HG02885 (cell line): ENCODE measurements at regions not wholly inside any gene's neighbourhood (a gene's known extent, or its start where the extent isn't known, plus 50 kb on each side); places are given as distances from the start of the nearest gene placed in this dataset.
A peak's percentile ranks its signal among the peaks of the same experiment; 100 is the strongest.

ENCODE experiments used
- ATAC-seq: cut with Tn5 transposase; IDR thresholded peaks from one replicate; pipeline ENCODE4 v1.9.1; 2021; ENCODE audit warnings: mild to moderate bottlenecking; ENCODE audit not compliant: unreplicated experiment, poor library complexity

DNA sequence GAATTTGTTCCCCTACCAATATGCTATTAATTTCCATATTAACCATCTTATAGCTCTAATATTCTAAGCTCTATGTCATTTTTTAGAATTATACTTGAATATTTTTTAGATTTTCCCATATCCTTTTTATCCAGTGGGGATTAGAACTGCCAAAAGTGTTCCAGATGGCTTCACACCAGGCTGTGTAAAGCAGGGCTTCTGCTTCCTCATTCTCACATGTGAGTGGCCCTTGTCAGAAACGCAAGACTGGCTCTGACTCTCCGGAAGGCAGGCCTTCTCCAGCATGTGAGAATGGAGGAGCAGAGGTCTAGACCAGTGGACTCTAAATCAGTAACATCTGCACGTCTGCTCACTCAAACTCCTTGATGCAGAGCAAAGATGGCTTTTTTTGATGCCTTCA is 650.1 kb downstream of the FGF9 start:
- ATAC-seq: no peak

DNA sequence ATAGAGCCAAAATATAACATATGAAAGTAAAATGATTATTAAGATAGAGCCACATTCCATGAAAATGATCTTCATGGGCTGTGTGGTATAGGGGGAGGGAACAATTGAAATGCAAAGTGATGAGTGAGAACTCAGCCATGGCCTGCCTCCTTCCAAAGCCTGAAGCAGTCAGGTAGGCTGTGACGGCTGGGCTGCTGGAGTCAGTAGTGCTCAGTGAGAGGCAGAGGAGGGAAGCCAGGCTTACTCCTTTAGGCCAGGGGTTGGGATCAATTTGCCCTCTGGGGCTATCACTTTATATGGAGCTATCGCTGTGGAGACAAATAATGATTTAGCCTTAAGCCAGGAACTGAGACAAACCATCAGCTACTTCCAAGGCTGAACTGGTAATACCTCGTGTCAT is 654.9 kb downstream of the FGF9 start:
- ATAC-seq: no peak

DNA sequence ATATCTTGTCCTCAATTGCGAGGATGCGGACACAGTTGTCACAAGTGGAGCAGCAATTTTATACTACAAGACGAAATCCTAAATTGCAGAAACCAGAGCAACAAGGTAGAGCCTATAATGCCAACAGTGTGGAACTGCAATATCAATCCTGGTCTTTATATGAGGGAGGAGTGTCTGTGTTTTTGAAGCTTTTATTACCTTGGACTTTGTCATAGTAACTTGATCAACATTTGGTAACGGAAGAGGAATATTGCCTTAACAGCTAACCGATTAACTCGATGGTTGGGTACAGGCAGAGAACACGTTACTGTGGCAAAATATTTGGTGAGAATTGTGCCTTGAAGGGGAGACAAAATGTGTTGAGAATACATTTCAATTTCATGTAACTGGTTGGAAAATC is 661.5 kb downstream of the FGF9 start:
- no peak for ATAC-seq

DNA sequence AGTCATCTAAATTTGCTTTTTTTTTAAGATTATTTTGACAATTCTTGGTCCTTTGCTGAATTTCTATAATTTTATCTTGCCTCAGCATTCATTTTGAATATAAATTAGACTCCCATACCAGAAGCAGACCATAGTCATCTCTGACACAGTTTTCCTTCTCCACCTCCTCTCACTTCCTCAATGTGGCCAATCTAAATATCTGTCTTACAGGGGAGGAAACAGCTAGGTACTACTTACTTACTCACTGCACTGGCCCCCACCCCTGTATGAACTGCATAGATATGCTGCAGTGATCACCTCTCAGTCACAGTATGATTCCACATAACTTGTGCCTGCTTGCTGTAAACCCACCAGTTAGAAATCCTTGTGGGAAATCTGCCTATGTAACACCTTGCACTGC is 665.6 kb downstream of the FGF9 start:
- ATAC-seq: peak; percentile 57

DNA sequence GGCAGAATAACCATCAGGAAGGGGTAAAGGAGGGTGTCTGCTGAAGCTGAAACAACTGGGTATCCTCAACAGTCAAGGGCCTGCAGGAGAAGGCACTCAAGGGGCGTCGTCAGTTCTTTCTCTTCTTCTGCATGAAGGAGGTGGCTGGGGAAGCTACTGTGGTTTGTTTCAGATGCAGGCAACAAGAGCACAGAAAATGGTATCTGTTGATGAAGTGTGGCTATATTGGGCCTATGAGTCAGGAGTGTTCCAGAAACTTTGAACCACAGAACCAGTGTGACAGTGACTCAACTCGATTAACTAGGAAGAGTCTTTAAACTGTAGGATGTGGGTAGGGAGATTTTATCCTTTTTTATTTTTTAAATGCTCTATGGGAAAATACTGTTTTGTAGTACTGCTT is 686.3 kb downstream of the FGF9 start:
- no peak for ATAC-seq

DNA sequence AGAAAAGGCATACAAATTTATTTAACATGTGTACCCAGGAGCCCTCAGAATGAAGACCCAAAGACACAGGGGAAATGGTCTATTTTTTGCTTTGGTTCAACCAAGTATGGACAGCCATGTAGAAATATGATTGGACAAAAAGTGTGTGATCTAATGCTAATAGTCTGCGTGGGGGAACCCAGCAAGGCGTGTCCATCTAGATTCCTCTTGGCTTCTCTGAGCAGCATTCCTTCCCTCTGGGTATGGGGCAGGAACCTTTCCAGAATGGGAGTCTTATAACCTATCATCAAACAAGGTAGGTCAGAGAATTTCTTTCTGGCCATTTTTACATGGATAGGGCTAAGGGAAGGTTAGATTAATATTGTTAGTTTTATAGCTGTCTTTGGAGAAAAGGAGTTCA is 698.2 kb downstream of the FGF9 start:
- no peak for ATAC-seq

DNA sequence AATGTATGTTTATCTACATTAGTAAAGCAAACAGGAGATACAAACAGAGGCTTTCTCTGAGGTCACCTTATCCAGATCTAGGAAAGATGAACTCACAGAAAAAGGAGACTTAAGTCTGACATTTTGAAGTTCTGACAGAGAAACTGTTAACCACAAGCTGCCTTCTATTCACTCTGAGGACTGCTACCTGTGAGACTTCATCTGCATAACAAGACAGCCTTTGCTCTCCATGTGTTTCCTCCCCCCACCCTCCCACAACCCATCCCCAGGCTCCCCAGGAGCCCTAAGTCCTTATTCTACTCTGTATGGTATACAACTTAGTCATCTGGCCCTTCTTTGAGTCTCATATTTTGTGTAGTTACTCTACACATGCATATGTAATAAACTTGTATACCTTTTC is 699.0 kb downstream of the FGF9 start:
- no peak for ATAC-seq

DNA sequence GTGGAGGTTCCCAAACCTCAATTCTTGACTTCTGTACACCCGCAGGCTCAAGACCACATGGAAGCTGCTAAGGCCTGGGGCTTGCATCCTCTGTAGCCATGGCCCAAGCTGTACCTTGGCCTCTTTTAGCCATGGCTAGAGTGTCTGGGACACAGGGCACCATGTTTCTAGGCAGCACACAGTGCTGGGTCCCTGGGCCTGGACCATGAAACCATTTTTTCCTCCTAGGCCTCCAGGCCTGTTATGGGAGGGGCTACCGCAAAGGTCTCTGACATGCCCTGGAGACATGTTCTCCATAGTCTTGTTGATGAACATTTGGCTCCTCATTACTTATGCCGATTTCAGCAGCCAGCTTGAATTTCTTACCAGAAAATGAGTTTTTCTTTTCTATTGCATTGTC is 701.4 kb downstream of the FGF9 start:
- ATAC-seq: no peak

DNA sequence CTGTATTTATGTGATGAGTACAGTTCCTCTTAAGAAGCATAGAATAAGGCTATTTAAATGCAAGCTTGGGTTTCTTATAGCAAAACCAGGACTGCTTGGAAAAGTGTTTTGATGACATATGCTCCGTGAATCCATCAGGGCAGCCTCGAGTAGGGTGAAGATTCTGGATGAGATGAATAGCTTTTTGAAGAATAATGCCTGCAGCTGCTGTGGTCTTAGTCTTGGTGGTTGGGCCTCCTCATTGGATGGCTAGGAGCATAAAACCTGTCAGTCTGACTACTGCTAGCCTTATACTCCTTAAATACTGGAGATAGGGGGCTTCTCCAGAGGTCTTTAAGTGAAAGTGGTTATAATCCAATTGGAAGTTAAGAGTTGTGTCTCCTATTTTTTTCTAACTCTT is 704.3 kb downstream of the FGF9 start:
- no peak for ATAC-seq

DNA sequence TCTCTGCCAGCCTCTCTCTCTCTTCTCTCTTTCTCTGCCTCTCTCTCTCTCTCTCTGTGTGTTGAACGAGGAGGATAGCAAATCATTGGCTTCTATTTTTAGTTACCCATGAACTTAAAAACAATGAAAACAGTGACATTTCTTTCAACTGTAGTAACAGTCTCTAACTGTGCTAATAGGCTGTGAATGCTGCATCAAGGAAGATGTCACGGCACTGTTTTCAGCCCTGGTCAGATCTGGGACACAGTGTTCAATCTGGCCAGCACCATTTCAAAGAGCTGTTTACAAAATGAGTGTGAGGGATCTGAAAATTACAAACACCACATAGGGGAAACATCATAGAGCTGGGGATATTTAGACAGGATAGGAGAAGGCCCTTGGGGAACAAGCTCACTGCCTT is 717.0 kb downstream of the FGF9 start:
- no peak for ATAC-seq

DNA sequence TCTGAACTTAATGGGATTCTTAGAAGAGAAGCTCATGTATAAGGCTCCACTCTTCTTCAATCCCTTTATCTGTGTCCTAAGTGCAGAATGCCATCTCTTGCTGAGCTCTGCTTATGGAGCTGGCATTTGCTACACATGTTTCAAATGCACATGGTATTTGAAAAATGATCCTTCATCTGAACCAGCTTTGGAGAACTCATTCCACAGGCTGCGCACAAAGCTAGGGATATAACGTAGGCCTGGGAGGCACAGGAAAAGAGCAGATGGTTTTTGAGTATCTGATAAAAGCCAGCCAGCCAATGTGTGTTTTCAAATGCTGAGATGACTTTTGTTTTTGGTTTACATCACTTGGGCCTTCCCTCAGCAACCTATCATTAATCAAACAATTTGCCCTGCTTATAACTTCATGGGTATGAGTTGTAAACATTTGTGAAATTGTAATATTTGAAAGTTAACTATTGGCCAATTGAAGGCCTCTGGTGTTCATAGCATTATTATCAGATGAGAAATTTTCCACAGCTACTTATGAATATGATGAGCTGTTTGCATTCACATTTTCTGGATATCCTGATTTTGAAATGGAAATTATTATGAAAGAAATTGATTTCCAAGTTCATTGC is 729.0 kb downstream of the FGF9 start:
- no peak for ATAC-seq

DNA sequence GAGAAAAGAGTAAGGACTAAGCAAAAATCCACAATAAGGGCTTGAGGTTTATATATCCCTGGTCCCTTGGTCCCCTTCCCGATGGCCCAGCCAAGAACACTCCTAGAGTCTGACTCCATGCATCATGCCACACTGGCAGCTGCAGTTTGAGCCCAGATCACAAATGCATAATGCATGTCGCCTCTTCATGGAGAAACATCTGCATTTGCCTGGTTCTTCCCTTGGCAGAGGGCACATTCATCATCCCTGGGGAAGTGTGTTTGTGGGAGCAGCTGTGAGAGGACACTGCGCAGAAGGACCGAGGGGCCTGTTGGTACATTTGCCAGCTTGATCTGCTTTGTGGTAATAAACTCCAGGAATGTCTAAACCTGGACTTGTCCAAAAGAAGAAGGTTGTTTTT is 731.8 kb downstream of the FGF9 start:
- no peak for ATAC-seq

DNA sequence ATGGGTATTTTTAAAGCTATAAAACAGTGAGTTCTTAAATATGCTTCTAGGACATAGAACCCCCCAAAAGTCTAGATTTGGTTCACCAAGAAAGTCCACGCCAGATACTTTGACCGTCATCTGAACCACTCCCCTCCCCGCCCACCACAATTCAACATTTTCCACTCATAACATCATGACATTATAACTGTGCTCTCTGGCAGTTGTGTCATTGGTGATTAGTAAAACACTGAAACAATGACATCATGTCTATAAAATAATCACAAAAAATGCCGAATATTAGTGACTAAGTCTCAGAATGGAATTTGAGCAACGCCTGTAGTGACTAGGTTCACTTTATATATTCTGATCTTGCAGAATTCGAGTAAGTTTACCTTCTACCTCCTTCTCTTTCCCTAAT is 732.3 kb downstream of the FGF9 start:
- no peak for ATAC-seq

DNA sequence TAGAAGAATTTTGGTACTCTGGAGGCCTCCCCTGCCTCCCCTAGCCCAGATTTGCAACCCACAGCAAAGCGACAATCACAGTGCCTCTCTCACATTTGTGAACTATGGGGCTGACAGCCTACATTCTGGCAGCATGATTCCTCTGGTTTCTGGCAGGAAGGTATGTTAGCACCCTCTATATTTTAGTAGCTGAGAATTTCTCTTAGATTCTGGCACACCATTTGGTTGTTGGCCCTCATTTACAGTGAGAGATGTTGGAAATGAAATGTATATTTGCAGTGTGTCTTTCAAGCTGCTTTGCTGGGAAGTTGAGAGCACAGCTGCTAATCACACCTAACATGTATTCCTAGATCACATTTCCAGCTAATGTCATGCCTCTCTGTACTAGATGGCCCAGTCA is 735.0 kb downstream of the FGF9 start:
- no peak for ATAC-seq

DNA sequence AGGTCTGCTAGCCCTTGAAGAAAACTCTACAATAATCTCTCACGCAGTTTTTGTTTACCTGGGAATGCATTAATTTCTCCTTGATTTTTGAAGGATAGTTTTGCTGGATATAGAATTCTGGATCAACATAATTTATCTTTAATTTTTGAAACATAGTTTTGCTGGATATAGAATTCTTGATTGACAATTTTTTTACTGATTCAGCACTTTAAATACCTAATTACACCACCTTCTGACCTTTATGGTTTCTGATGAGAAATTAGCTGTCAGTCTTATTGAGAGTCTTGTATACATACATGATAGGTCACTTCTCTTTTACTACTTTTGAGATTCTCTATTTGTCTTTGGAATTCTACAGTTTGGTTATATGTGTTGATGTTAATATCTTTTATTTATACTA is 741.6 kb downstream of the FGF9 start:
- no peak for ATAC-seq

DNA sequence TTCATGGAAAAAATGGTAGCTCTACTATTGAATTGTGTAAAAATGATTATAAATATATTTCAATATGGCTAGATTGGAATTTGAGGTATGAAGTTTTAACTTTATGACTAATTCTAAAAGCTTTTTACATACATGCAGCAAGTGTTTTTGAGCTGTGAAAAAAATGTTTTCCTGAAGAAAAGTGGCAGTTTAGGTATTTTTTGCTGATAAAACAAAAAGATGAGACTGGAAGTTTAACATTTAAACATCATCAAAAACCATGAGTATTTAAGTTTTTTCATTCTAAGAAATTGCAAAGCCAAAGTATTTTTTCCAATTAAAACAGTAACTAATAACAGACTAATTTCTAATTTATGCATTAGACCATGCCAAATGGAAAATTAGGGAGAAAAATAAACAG is 751.1 kb downstream of the FGF9 start:
- ATAC-seq: no peak

DNA sequence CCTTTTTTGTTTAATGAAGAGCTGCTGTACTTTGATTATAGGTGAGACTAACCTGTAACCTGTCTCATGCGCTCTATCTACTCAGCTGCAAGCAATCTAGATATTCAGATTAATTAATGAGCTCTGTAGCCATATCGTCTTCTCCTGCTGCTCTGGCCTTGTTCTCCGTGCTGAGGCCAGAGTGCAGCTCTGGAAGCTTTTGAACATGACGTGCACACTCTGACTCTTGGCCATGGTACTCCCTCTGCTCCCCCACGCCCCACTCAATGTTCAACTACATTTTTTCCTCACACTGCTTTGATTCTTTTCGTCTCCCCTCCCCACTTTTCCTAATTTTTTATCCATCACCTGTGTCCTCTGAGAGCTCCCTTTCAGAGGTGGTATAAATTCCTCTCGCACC is 751.8 kb downstream of the FGF9 start:
- no peak for ATAC-seq

DNA sequence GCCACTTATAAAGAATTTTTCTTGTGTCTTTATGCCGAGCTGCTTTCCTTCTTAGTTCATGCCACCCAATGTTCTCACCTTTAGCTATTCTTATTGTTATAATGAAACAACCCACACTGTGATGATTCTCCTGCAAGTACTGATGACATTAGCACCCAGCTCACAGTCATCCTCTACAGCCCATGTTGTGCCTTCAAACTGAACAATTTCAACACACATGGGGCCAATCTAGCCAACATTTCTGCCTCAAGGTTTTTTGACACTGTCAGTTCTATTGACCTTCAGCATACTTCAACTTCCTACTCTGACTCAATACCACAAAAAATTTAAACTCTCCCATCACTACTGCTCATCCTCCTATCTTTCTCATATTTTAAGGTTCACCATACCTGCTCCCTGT is 752.4 kb downstream of the FGF9 start:
- ATAC-seq: no peak

DNA sequence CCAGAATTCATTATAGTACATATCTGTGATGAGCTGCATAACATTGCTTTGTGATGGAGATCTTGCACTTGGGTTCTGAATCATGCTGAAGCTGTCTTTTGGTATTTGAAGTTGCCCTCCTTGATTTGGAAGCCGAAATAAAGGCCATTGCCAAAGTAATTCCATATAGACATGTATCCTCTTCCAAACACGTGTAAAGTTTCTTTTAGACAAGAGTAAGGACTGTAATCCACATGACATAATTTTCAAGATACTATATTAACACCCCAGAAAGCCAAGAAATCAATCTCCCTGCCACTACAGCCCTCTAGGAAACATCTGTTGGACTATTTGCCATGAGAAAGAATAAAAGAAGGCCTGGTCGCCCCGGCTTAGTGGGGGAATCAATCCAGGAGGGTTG is 754.2 kb downstream of the FGF9 start:
- ATAC-seq: no peak

DNA sequence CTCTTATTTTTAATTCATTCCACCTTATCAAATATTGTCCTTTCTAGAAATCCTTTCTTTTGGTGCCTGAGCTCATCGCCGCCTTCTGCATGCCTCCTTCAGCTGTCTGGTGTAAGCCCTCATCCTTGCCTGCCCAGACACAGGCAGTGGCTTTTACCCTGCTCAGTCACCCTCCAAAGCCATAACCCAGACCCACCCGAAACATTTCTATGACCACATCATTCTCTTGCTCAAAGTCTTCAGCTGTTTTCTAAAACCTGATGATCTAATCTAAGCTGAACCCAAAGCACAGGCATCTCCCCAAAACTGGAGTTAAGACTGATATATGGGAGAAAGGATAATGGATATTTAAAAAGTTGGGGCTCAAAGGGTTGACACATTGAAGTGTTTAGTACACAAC is 753.7 kb upstream of the SGCG start:
- ATAC-seq: no peak

DNA sequence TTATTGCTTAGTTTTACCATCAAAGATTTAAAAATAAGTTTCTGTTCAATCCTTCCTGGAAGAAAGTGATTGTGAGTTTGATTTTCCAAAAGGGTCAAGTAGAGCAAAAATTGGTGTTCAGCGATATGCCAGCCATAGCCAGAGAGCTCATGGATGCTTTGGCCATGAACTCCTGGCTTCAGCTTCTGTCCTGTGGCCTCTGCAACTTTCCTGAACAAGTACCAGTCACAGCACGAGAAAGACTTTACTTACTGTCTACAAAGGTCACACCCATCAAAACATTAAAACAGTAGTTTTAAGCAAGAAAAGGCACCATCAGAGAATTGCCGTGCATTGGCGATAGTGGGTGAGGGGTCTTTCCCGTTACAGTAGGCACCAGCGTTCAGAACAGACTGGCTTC is 753.0 kb upstream of the SGCG start:
- no peak for ATAC-seq

DNA sequence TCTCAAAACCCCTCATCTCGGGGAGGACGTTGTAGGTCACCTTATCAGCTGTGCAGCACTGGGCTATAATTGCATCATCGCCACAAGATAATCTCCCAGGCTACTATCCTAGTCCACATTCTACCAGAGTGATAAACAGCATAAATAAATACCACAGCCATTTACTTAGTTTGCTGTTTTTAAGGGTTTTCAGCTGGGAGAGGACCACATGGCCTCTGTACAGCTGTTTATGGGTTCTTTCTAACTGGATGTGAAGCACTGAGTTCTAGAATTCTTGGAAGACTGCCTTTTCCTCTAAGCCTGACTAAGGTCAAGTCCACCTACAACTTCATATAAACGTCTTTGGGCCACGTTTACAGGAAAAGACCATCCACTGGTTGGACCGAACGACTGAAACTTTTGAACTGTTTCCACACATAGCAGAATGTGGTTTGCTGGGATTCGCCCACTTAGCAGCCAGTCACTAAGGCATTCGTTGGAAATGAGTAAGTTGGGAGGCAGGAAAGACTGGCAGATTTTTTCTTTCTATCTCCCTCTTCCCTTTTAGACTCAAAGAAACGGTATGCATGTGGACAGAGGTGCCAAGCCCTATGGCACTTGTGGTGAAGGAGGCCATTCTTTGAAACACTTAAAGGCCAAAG is 752.5 kb upstream of the SGCG start:
- no peak for ATAC-seq

DNA sequence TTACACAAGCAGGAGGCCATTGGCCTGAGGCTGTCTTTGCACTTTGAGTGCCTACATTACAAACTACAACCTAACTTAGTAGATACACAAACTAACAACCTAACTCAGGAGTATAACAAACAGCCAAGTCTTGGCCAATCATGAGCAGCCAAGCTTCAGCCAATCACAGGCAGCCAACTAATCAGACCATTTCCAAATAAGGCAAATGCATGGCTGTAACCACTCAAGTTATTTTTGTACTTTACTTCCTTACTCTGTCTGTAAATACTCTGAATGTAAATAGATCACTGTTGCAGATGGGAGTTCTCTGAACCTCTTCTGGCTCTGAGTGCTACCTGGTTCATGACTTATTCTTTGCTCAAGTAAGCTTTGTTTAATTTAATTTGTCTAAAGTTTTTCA is 748.1 kb upstream of the SGCG start:
- no peak for ATAC-seq
